Upper lobe of left lung (tissue), 6 donors: ENCODE measurements at regions not wholly inside any gene's neighbourhood (a gene's known extent, or its start where the extent isn't known, plus 50 kb on each side); places are given as distances from the start of the nearest gene placed in this dataset.

ENCODE experiments used
- ATAC-seq, 2 donors: fragments of 200-7000 bp; cut with Tn5 transposase; one replicate each; pipeline ENCODE4 v1.9.1; 2022; ENCODE audit warnings: mild to moderate bottlenecking in 2 of 2, moderate library complexity in 2 of 2; ENCODE audit not compliant: low FRiP score in 2 of 2
- DNase-seq, 2 donors: peaks; one replicate each; pipeline ENCODE4 v3.0.0-alpha.2; 2019 to 2020
- H3K27ac ChIP-seq, 4 donors: fragments of 200-600 bp; sonication (generic); one replicate each; pipeline ENCODE4 v1.5.1; 2016 to 2019
- H3K27me3 ChIP-seq, 4 donors: fragments of 200-600 bp; sonication (generic); one replicate each; pipeline ENCODE4 v1.5.1; 2017 to 2019
- H3K36me3 ChIP-seq, 4 donors: fragments of 200-600 bp; sonication (generic); one replicate each; pipeline ENCODE4 v1.5.1; 2016 to 2019
- H3K4me1 ChIP-seq, 4 donors: fragments of 200-600 bp; sonication (generic); one replicate each; pipeline ENCODE4 v1.5.1; 2018 to 2019
- H3K4me3 ChIP-seq, 4 donors: fragments of 200-600 bp; sonication (generic); one replicate each; pipeline ENCODE4 v1.5.1; 2017 to 2019; ENCODE audit warnings: mild to moderate bottlenecking in 2 of 4, moderate library complexity in 1 of 4
- H3K9me3 ChIP-seq, 4 donors: fragments of 200-600 bp; sonication (generic); one replicate each; pipeline ENCODE4 v1.5.1; 2018 to 2019
- EP300 ChIP-seq, 4 donors: sonication (generic); formaldehyde crosslinking; IDR thresholded peaks; one replicate each; pipeline ENCODE4 v1.5.1; 2017; ENCODE audit warnings: antibody characterized with exemption in 4 of 4, control low read depth in 2 of 4
- POLR2A ChIP-seq, 4 donors: fragments of 450-650 bp; IDR thresholded peaks; one replicate each; pipeline ENCODE4 v1.5.1; 2016 to 2017; ENCODE audit warnings: antibody characterized with exemption in 4 of 4, mild to moderate bottlenecking in 2 of 4
- POLR2AphosphoS5 ChIP-seq, 2 donors: sonication (generic); formaldehyde crosslinking; IDR thresholded peaks; one replicate each; pipeline ENCODE4 v1.5.1; 2017; ENCODE audit warnings: antibody characterized with exemption in 2 of 2
- WGBS, 2 donors: methylation state at CpG; one replicate each; pipeline ENCODE4 v1.1.5; 2017 to 2018; 5-methylcytosine and 5-hydroxymethylcytosine counted together
- TF ChIP-seq, protein P1 (sequence below), 6 experiments: fragments of 450-650 bp in 4 of 6; fragments of 200-600 bp in 2 of 6; sonication (generic) in 2 of 6; IDR thresholded peaks; one replicate each; pipeline ENCODE4 v1.5.1; 2016 to 2019; ENCODE audit warnings: antibody characterized with exemption in 6 of 6
- donor health status: DM: no; HTN: no; CAD: no; lungs with moderate emphysema.
- donor health status: DM: no; HTN: yes; CAD: no; lungs with severe emphysema.

GRCh38 chr15:98518823-98519561 is 129.3 kb upstream of the IGF1R start:
- peak; percentile 85 to 89 for ATAC-seq
- Histone ChIP-seq H3K27me3 (no peaks in the 10 kb centered on the region), H3K27ac (no peak overlapping the region), H3K4me1 (peaks cover 0 to 8% (median 0%) of the 10 kb centered on the region in 4 donors), H3K4me3 (no peak overlapping the region), H3K9me3 (no peaks in the 10 kb centered on the region), H3K36me3 (no peaks in the 10 kb centered on the region)
- DNase-seq, result peak in 1 of 2 donors; percentile 64
- 33 to 36% methylated on average over 19 of the region's 19 CpGs for WGBS, 2 donors
- TF ChIP-seq POLR2A (IDR thresholded peaks at IDR 0.05) (no peak), EP300 (IDR thresholded peaks at IDR 0.05) (no peak), POLR2AphosphoS5 (IDR thresholded peaks at IDR 0.05) (no peak)
- TF ChIP-seq, protein P1, sequence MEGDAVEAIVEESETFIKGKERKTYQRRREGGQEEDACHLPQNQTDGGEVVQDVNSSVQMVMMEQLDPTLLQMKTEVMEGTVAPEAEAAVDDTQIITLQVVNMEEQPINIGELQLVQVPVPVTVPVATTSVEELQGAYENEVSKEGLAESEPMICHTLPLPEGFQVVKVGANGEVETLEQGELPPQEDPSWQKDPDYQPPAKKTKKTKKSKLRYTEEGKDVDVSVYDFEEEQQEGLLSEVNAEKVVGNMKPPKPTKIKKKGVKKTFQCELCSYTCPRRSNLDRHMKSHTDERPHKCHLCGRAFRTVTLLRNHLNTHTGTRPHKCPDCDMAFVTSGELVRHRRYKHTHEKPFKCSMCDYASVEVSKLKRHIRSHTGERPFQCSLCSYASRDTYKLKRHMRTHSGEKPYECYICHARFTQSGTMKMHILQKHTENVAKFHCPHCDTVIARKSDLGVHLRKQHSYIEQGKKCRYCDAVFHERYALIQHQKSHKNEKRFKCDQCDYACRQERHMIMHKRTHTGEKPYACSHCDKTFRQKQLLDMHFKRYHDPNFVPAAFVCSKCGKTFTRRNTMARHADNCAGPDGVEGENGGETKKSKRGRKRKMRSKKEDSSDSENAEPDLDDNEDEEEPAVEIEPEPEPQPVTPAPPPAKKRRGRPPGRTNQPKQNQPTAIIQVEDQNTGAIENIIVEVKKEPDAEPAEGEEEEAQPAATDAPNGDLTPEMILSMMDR (IDR thresholded peaks at IDR 0.05), result peak; percentile 66 to 77 (median 70)

- H3K9me3 ChIP-seq, result no peaks in the 10 kb centered on the region
- 70 to 78% methylated on average over 10 of the region's 10 CpGs for WGBS, 2 donors
- TF ChIP-seq, protein P1 (IDR thresholded peaks at IDR 0.05), result no peak
- TF ChIP-seq POLR2A (IDR thresholded peaks at IDR 0.05), result no peak
- TF ChIP-seq POLR2AphosphoS5 (IDR thresholded peaks at IDR 0.05), result no peak
- TF ChIP-seq EP300 (IDR thresholded peaks at IDR 0.05), result no peak
Observed at GRCh38 chr15:98519767-98520550, 128.4 kb upstream of the IGF1R start.

GRCh38 chr15:98522127-98522526 is 126.2 kb upstream of the IGF1R start:
- Histone ChIP-seq H3K9me3 (no peaks in the 10 kb centered on the region), H3K4me3 (no peak overlapping the region), H3K36me3 (no peaks in the 10 kb centered on the region), H3K27me3 (no peaks in the 10 kb centered on the region), H3K4me1 (peaks cover 0 to 13% (median 0%) of the 10 kb centered on the region in 4 donors), H3K27ac (no peak overlapping the region)
- TF ChIP-seq EP300 (IDR thresholded peaks at IDR 0.05), result no peak
- TF ChIP-seq POLR2A (IDR thresholded peaks at IDR 0.05), result no peak
- TF ChIP-seq, protein P1 (IDR thresholded peaks at IDR 0.05), result no peak
- no peak for TF ChIP-seq POLR2AphosphoS5 (IDR thresholded peaks at IDR 0.05)
- ATAC-seq (no peak), DNase-seq (no peak)
- WGBS, 2 donors, result 73% methylated on average over 5 of the region's 5 CpGs

More at GRCh38 chr15:98519767-98520550, 128.4 kb upstream of the IGF1R start:
- ATAC-seq, result no peak
- Histone ChIP-seq H3K4me1 (peaks cover 0 to 8% (median 0%) of the 10 kb centered on the region in 4 donors), H3K27ac (no peak overlapping the region), H3K36me3 (no peaks in the 10 kb centered on the region), H3K27me3 (no peaks in the 10 kb centered on the region), H3K4me3 (no peak overlapping the region)
- no peak for DNase-seq

DNA sequence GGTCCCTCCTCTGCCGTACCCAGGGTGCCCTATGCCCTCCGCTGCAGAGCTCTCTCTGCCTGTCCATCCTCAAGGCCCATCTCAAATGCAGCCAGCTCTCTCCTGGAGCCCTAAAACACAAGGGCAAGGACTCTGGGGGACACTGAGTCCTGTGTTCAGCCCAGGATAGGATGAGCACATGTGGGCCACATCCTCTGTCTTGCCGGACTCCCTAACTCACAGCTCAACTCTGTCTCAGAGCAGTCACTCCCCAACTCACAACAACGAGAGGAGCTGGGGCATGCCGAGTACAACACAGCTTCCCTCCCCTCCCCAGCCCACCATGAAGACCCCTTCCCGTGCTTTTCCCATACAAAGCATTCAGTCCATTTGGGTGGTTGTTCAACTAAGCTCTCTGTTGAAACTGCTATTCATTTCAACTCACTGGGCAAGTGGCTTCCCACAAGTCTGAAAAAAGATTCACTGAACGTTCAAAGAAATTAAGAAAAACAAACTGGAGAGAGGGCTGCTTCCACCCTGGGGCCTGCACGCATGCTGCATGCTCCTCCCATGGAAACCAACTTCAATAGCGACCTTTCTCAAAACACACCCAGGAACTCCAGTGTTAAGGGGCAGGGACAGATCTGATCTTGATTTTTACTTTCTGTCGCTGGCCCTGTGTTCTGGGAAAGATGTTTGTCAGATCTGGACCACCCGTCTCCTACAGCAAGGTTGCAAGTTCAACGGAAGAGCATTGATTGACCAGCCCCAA is 124.3 kb upstream of the IGF1R start:
- H3K4me3 ChIP-seq, result no peak overlapping the region
- no peaks in the 10 kb centered on the region for H3K36me3 ChIP-seq
- H3K27me3 ChIP-seq, result no peaks in the 10 kb centered on the region
- no peak for ATAC-seq
- no peak for DNase-seq
- H3K27ac ChIP-seq, result no peak overlapping the region
- no peaks in the 10 kb centered on the region for H3K9me3 ChIP-seq
- H3K4me1 ChIP-seq, result peaks cover 0 to 9% (median 0%) of the 10 kb centered on the region in 4 donors
- TF ChIP-seq EP300 (IDR thresholded peaks at IDR 0.05) (no peak), POLR2AphosphoS5 (IDR thresholded peaks at IDR 0.05) (no peak), POLR2A (IDR thresholded peaks at IDR 0.05) (no peak)
- TF ChIP-seq, protein P1 (IDR thresholded peaks at IDR 0.05), result no peak
- 80 to 81% methylated on average over 11 to 12 of the region's 12 CpGs for WGBS, 2 donors
